Lower leg skin (tissue), 3 donors: ENCODE measurements at regions not wholly inside any gene's neighbourhood (a gene's known extent, or its start where the extent isn't known, plus 50 kb on each side); places are given as distances from the start of the nearest gene placed in this dataset.

Experiments
- CTCF ChIP-seq, 3 donors: fragments of 450-650 bp; IDR thresholded peaks; one replicate each; pipeline ENCODE4 v1.5.1; 2016; ENCODE audit warnings: antibody characterized with exemption in 3 of 3, mild to moderate bottlenecking in 3 of 3, moderate library complexity in 2 of 3
- POLR2A ChIP-seq, 2 donors: fragments of 450-650 bp; IDR thresholded peaks; one replicate each; pipeline ENCODE4 v1.6.1; 2016 to 2017; ENCODE audit warnings: antibody characterized with exemption in 2 of 2, mild to moderate bottlenecking in 1 of 2, moderate library complexity in 1 of 2

- TF ChIP-seq CTCF (IDR thresholded peaks at IDR 0.05), result no peak
- no peak for TF ChIP-seq POLR2A (IDR thresholded peaks at IDR 0.05)
These were observed 96.1 kb upstream of the TBX18 start for GRCh38 chr6:84860509-84860908.
